Endothelial cell of umbilical vein (primary cell): ENCODE measurements at regions not wholly inside any gene's neighbourhood (a gene's known extent, or its start where the extent isn't known, plus 50 kb on each side); places are given as distances from the start of the nearest gene placed in this dataset.

Experiments
- BruUV-seq: library from RNA; stranded (reverse); fragments of 400-500 nt; replicated peaks from 2 replicates; lab custom pipeline; 2021; lab: Mats Ljungman, UMichigan
- CTCF ChIA-PET: fragments of 300-600, 350-600 bp; sonication (Branson Sonifier 250); formaldehyde crosslinking; loops from one replicate; lab custom pipeline; 2021; ENCODE audit warnings: antibody characterized with exemption, inconsistent platforms; lab: Charles Lee
- POLR2A ChIA-PET: fragments of 300-600, 350-600 bp; sonication (Branson Sonifier 250); formaldehyde crosslinking; loops from one replicate; lab custom pipeline; 2021; ENCODE audit warnings: antibody characterized with exemption, inconsistent platforms; lab: Charles Lee
- DNase-seq: peaks from one replicate; pipeline ENCODE4 v3.0.0-alpha.2; 2011; ENCODE audit warnings: low read depth, low spot score
- FAIRE-seq: peaks from 2 replicates; lab custom pipeline; 2011; peaks lifted over from hg19 to GRCh38; lab: Jason Lieb, UNC
- H2AFZ ChIP-seq: 2 replicates; pipeline ENCODE4 v1.6.0; 2012; ENCODE audit warnings: low read depth, low read length, control low read depth, inconsistent platforms
- H3K27ac ChIP-seq: 2 replicates; pipeline ENCODE4 v1.5.1; 2011; ENCODE audit warnings: low read depth, mild to moderate bottlenecking, control low read depth, low read length, moderate library complexity; ENCODE audit not compliant: insufficient read depth
- H3K27me3 ChIP-seq, 2 experiments: 2 replicates each; pipeline versions ENCODE4 v1.6.0 to v1.6.1; 2011; ENCODE audit warnings: low read length in 2 of 2, mixed read lengths in 1 of 2; ENCODE audit not compliant: control insufficient read depth in 2 of 2, insufficient read depth in 2 of 2
- H3K36me3 ChIP-seq, 2 experiments: 2 replicates in 1 of 2; 3 replicates in 1 of 2; pipeline ENCODE4 v1.5.1; 2011; ENCODE audit warnings: low read length in 2 of 2, mild to moderate bottlenecking in 1 of 2, moderate library complexity in 1 of 2; ENCODE audit not compliant: control insufficient read depth in 2 of 2, insufficient read depth in 2 of 2; ENCODE audit errors: extremely low read depth in 1 of 2
- H3K4me1 ChIP-seq: 3 replicates; pipeline ENCODE4 v1.5.1; 2011; ENCODE audit warnings: mild to moderate bottlenecking, low read length; ENCODE audit not compliant: control insufficient read depth, insufficient read depth; ENCODE audit errors: extremely low read depth
- H3K4me2 ChIP-seq: 2 replicates; pipeline ENCODE4 v1.6.1; 2011; ENCODE audit warnings: low read length, control low read depth, mixed read lengths; ENCODE audit not compliant: insufficient read depth
- H3K4me3 ChIP-seq, 3 experiments: fragments of 200-600 bp in 1 of 3; sonication (generic), shearing (Covaris generic) in 1 of 3; replicated peaks in 1 of 3; 2 replicates each; pipeline ENCODE4 v1.5.1; 2011 to 2016; ENCODE audit warnings: control low read depth in 3 of 3, low read length in 3 of 3, mild to moderate bottlenecking in 2 of 3, inconsistent platforms in 1 of 3, low read depth in 1 of 3, moderate library complexity in 1 of 3; ENCODE audit not compliant: insufficient read depth in 1 of 3
- H3K79me2 ChIP-seq: 2 replicates; pipeline ENCODE4 v1.6.0; 2012; ENCODE audit warnings: low read length, inconsistent platforms; ENCODE audit not compliant: control insufficient read depth, insufficient read depth
- H3K9ac ChIP-seq: replicated peaks from 2 replicates; pipeline ENCODE3; 2011; ENCODE audit warnings: low read length, control low read depth; ENCODE audit not compliant: insufficient read depth; ENCODE audit errors: extremely low read depth
- H3K9me1 ChIP-seq: replicated peaks from 3 replicates; pipeline ENCODE4 v1.6.0; 2011; ENCODE audit warnings: mild to moderate bottlenecking, low read length; ENCODE audit not compliant: control insufficient read depth, insufficient read depth; ENCODE audit errors: extremely low read depth
- H3K9me3 ChIP-seq: replicated peaks from 2 replicates; pipeline ENCODE4 v1.5.1; 2012; ENCODE audit warnings: low read length, inconsistent platforms; ENCODE audit not compliant: control insufficient read depth, insufficient read depth
- H4K20me1 ChIP-seq: replicated peaks from 2 replicates; pipeline ENCODE3; 2011; ENCODE audit warnings: mild to moderate bottlenecking, low read length; ENCODE audit not compliant: control insufficient read depth, insufficient read depth; ENCODE audit errors: extremely low read depth
- FOS ChIP-seq: IDR thresholded peaks from 2 replicates; pipeline ENCODE4 v1.6.1; 2011; ENCODE audit warnings: mild to moderate bottlenecking, low read length, moderate library complexity, borderline replicate concordance; ENCODE audit not compliant: insufficient read depth
- GATA2 ChIP-seq: IDR thresholded peaks from 2 replicates; pipeline ENCODE4 v1.7.0; 2011; ENCODE audit warnings: low read depth, mild to moderate bottlenecking, moderate library complexity, mixed read lengths, low read length; ENCODE audit not compliant: insufficient read length, insufficient read depth
- JUN ChIP-seq: IDR thresholded peaks from 2 replicates; pipeline ENCODE4 v1.6.1; 2011; ENCODE audit warnings: borderline replicate concordance, low read depth; ENCODE audit not compliant: insufficient read length, insufficient read depth
- POLR2AphosphoS5 ChIP-seq: IDR thresholded peaks from 2 replicates; pipeline ENCODE4 v1.6.1; 2012; ENCODE audit warnings: low read depth, mild to moderate bottlenecking, control low read depth, low read length, moderate library complexity; ENCODE audit not compliant: insufficient read depth
- dilution Hi-C: fragments of 300-500 bp; cut with MboI; formaldehyde crosslinking; loops from one replicate; pipeline ENCODE4 v1.15.0; 2019; ENCODE audit warnings: low sequenced_read_pairs; ENCODE audit not compliant: extremely low pct_ligation_motif_present
- intact Hi-C: fragments of 100-400 bp; cut with micrococcal nuclease; formaldehyde crosslinking; loops from one replicate; pipeline ENCODE4 v1.10.0; 2022

DNA sequence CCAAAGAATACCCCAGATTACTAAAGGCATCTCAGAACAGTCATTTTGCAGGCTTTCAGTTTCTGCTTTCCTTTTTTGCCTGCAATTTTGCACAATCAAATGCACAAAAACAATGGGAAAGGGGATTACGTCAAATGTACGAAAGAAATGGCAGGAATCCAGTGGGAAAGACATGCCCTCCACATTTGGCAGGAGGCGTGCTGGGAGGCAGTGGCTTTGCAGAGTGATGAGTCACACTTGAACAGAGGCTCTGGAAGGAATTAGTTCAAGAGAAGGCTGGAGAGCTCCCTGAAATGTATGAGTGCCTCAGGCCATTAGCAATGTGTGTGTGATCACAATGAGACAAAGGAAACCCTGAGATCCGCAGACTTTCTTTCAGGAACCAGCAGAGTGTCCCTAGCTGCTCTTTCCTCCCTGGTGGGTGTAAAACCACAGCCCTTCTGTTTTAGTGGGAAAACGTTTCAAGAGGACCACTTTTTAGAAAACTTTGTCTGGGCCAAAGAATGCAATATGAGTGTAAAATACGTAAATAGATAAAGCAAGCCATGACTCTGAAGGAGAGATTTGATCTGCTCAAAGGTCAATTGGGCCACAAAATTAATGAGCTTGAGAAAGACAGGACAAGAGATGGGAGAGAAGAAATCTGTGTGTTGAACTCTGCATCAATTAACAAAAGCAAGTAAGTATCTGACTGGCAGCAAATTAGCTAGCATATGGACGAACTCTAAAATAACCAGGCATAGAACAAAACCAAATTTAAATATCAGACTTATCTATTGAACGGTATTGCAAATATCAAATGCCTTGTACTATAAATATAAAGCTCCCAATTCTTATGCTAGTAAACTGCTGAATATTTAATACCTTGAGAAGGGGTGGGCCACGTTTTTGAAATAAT lies 155.4 kb upstream of the PDE3A start:
- Histone ChIP-seq H3K27me3 (no peaks in the 10 kb centered on the region), H3K36me3 (no peaks in the 10 kb centered on the region), H3K27ac (peak overlapping the region; percentile 77), H3K4me3 (peak overlapping the region in 1 of 3 experiments; percentile 15), H2AFZ (peak overlapping the region; percentile 78), H3K9me3 (no peaks in the 10 kb centered on the region), H4K20me1 (no peaks in the 10 kb centered on the region), H3K4me1 (peaks cover 12% of the 10 kb centered on the region), H3K4me2 (peak overlapping the region; percentile 77), H3K9me1 (no peaks in the 10 kb centered on the region), H3K9ac (peak overlapping the region; percentile 61), H3K79me2 (no peaks in the 10 kb centered on the region)
- intact Hi-C loops (loop anchor here (1.0 to 2.0 kb wide), 5 partner anchors 63 to 637 kb away; partner anchors contain the start of gene PDE3A), dilution Hi-C loops (no loop called here)
- FAIRE-seq (peak; percentile 96), DNase-seq (peak; percentile 99)
- TSS peak; percentile 89 for BruUV-seq
- ChIA-PET CTCF (interaction anchor here (0.7 to 2.5 kb wide), 9 partner anchors 9 to 706 kb away, joined by 3 to 14 read pairs (median 5); no protein-coding TSS in a partner anchor), POLR2A (no interaction called here)
- TF ChIP-seq POLR2AphosphoS5: peak; percentile 49
- peak; percentile 96 for TF ChIP-seq FOS
- no peak for TF ChIP-seq GATA2
- TF ChIP-seq JUN: peak; percentile 97
